ENCODE measurements at regions not wholly inside any gene's neighbourhood (a gene's known extent, or its start where the extent isn't known, plus 50 kb on each side); places are given as distances from the start of the nearest gene placed in this dataset.

- Histone ChIP-seq H3K4me3 (ENCODE audit: low read depth in 2 of 2, low read length in 1 of 2) (no peak overlapping the region), H3K27ac (ENCODE audit: low read depth in 2 of 2, low read length in 1 of 2) (no peak overlapping the region), H3K36me3 (replicated peaks in 1 of 2; ENCODE audit: control insufficient read depth in 1 of 2, insufficient read depth in 2 of 2, low read length in 1 of 2) (no peaks in the 10 kb centered on the region), H3F3A (replicated peaks; ENCODE audit: insufficient read depth) (no peaks in the 10 kb centered on the region), H3K27me3 (ENCODE audit: insufficient read depth) (no peaks in the 10 kb centered on the region), H3K4me1 (ENCODE audit: control insufficient read depth in 1 of 2, insufficient read depth in 2 of 2, low read depth in 1 of 2, low read length in 1 of 2) (no peaks in the 10 kb centered on the region; a peak in 1 of 4 replicates), H3K9me2 (no peaks in the 10 kb centered on the region), H3K9ac (no peak overlapping the region), H3K79me2 (ENCODE audit: insufficient read depth) (no peaks in the 10 kb centered on the region), H3K4me2 (no peak overlapping the region), H3K9me3 (no peaks in the 10 kb centered on the region), H4K20me1 (ENCODE audit: insufficient read depth) (no peaks in the 10 kb centered on the region), H2AFZ (ENCODE audit: low read depth) (no peak overlapping the region)
- DNase-seq: no peak
- no peak for TF ChIP-seq NFIC (IDR thresholded peaks at IDR 0.05; ENCODE audit: borderline replicate concordance)
- TF ChIP-seq RCOR1 (IDR thresholded peaks at IDR 0.05; ENCODE audit: low read length): no peak
- no peak for TF ChIP-seq PBX3 (IDR thresholded peaks at IDR 0.05)
- TF ChIP-seq FOSL2 (IDR thresholded peaks at IDR 0.05; ENCODE audit: borderline replicate concordance, low read depth): no peak
- TF ChIP-seq JUND (IDR thresholded peaks at IDR 0.05): no peak
- no peak for TF ChIP-seq YY1 (IDR thresholded peaks at IDR 0.05; ENCODE audit: low read depth)
- no peak for TF ChIP-seq MXI1 (IDR thresholded peaks at IDR 0.05; ENCODE audit: low read depth, low read length)
- ChIA-PET POLR2A (no interaction called here), CTCF (no interaction called here)
Measured at GRCh38 chr2:153228904-153229303, 249.7 kb downstream of the RPRM start.

GRCh38 chr2:153227981-153228380 is 250.6 kb downstream of the RPRM start:
- 8% methylated on average over 2 of the region's 2 CpGs for WGBS (ENCODE audit: low lambda C conversion rate)
- no peak overlapping the region for H3K4me2 ChIP-seq
- no peak for TF ChIP-seq NRF1 (IDR thresholded peaks at IDR 0.05; ENCODE audit: low read depth, low read length)
- TF ChIP-seq CHD2 (IDR thresholded peaks at IDR 0.05; ENCODE audit: low read length, partially characterized antibody): no peak
- TF ChIP-seq RFX5 (IDR thresholded peaks at IDR 0.05; ENCODE audit: low read length): no peak
- TF ChIP-seq CTCF (IDR thresholded peaks at IDR 0.05): no peak
- no peak for TF ChIP-seq TEAD4 (IDR thresholded peaks at IDR 0.05; ENCODE audit: borderline replicate concordance, insufficient read depth)
- TF ChIP-seq NFIC (IDR thresholded peaks at IDR 0.05; ENCODE audit: borderline replicate concordance): no peak
- no peak for TF ChIP-seq REST (IDR thresholded peaks at IDR 0.05; ENCODE audit: low read depth, low read length)
- no peak for TF ChIP-seq TCF12 (IDR thresholded peaks at IDR 0.05)
- no peak for TF ChIP-seq USF2 (IDR thresholded peaks at IDR 0.05; ENCODE audit: borderline replicate concordance, low read depth, low read length)
- no peak for TF ChIP-seq FOXM1 (IDR thresholded peaks at IDR 0.05; ENCODE audit: low read depth)
- no peak for TF ChIP-seq TAF1 (IDR thresholded peaks at IDR 0.05; ENCODE audit: borderline replicate concordance, low read depth, low read length)
- no peak for TF ChIP-seq ELF1 (IDR thresholded peaks at IDR 0.05)
- no peak for TF ChIP-seq FOSL2 (IDR thresholded peaks at IDR 0.05; ENCODE audit: borderline replicate concordance, low read depth)
- TF ChIP-seq MXI1 (IDR thresholded peaks at IDR 0.05; ENCODE audit: low read depth, low read length): no peak
- TF ChIP-seq PBX3 (IDR thresholded peaks at IDR 0.05): no peak
- TF ChIP-seq SMC3 (IDR thresholded peaks at IDR 0.05; ENCODE audit: low read depth, low read length): no peak
- TF ChIP-seq USF1 (IDR thresholded peaks at IDR 0.05; ENCODE audit: borderline replicate concordance, low read depth): no peak
- no peak for TF ChIP-seq YY1 (IDR thresholded peaks at IDR 0.05; ENCODE audit: low read depth)

More at GRCh38 chr2:153227981-153228380, 250.6 kb downstream of the RPRM start:
- ChIA-PET CTCF (no interaction called here), POLR2A (no interaction called here)
- DNase-seq: no peak
- H2AFZ ChIP-seq (ENCODE audit: low read depth): no peak overlapping the region
- no peaks in the 10 kb centered on the region for H4K20me1 ChIP-seq (ENCODE audit: insufficient read depth)
- H3K9me2 ChIP-seq: no peaks in the 10 kb centered on the region
- H3K9me3 ChIP-seq: no peaks in the 10 kb centered on the region
- no peak overlapping the region for H3K4me3 ChIP-seq (ENCODE audit: low read depth in 2 of 2, low read length in 1 of 2)
- no peaks in the 10 kb centered on the region for H3K27me3 ChIP-seq (ENCODE audit: insufficient read depth)
- no peak overlapping the region for H3K9ac ChIP-seq
- H3F3A ChIP-seq (replicated peaks; ENCODE audit: insufficient read depth): no peaks in the 10 kb centered on the region
- no peak overlapping the region for H3K27ac ChIP-seq (ENCODE audit: low read depth in 2 of 2, low read length in 1 of 2)
- no peaks in the 10 kb centered on the region; a peak in 1 of 4 replicates for H3K4me1 ChIP-seq (ENCODE audit: control insufficient read depth in 1 of 2, insufficient read depth in 2 of 2, low read depth in 1 of 2, low read length in 1 of 2)
- H3K79me2 ChIP-seq (ENCODE audit: insufficient read depth): no peaks in the 10 kb centered on the region
- no peaks in the 10 kb centered on the region for H3K36me3 ChIP-seq (replicated peaks in 1 of 2; ENCODE audit: control insufficient read depth in 1 of 2, insufficient read depth in 2 of 2, low read length in 1 of 2)
